ENCODE measurements at regions not wholly inside any gene's neighbourhood (a gene's known extent, or its start where the extent isn't known, plus 50 kb on each side); places are given as distances from the start of the nearest gene placed in this dataset.

- Histone ChIP-seq H3K4me3 (no peak overlapping the region), H3K9me3 (replicated peaks) (no peaks in the 10 kb centered on the region), H3K27me3 (ENCODE audit: low read depth) (no peaks in the 10 kb centered on the region), H3K36me3 (no peaks in the 10 kb centered on the region), H3K27ac (replicated peaks) (no peak overlapping the region), H3K4me1 (no peaks in the 10 kb centered on the region)
- DNase-seq: no peak
- TF ChIP-seq CTCF (IDR thresholded peaks at IDR 0.05; ENCODE audit: borderline replicate concordance): no peak
- intact Hi-C loops (cut with micrococcal nuclease): no loop called here
Measured at GRCh38 chr1:102098081-102098480, 101.4 kb upstream of the OLFM3 start.

- H3K9me3 ChIP-seq (replicated peaks): no peaks in the 10 kb centered on the region
- DNase-seq: no peak
- no peaks in the 10 kb centered on the region for H3K36me3 ChIP-seq
- TF ChIP-seq CTCF (IDR thresholded peaks at IDR 0.05; ENCODE audit: borderline replicate concordance): no peak
- intact Hi-C loops (cut with micrococcal nuclease): no loop called here
- H3K27ac ChIP-seq (replicated peaks): no peak overlapping the region
- H3K27me3 ChIP-seq (ENCODE audit: low read depth): no peaks in the 10 kb centered on the region
- H3K4me1 ChIP-seq: no peaks in the 10 kb centered on the region
- H3K4me3 ChIP-seq: no peak overlapping the region
Measured at GRCh38 chr1:102097451-102097850, 100.7 kb upstream of the OLFM3 start.

- no peaks in the 10 kb centered on the region for H3K9me3 ChIP-seq (replicated peaks)
- no peaks in the 10 kb centered on the region for H3K27me3 ChIP-seq (ENCODE audit: low read depth)
- H3K4me1 ChIP-seq: no peaks in the 10 kb centered on the region
- no peak overlapping the region for H3K4me3 ChIP-seq
- no peak overlapping the region for H3K27ac ChIP-seq (replicated peaks)
- DNase-seq: no peak
- TF ChIP-seq CTCF (IDR thresholded peaks at IDR 0.05; ENCODE audit: borderline replicate concordance): no peak
- H3K36me3 ChIP-seq: no peaks in the 10 kb centered on the region
- intact Hi-C loops (cut with micrococcal nuclease): no loop called here
Measured at GRCh38 chr1:102096162-102096561, 99.4 kb upstream of the OLFM3 start.

GRCh38 chr1:102089791-102090190 is 93.1 kb upstream of the OLFM3 start:
- TF ChIP-seq CTCF (IDR thresholded peaks at IDR 0.05; ENCODE audit: borderline replicate concordance): no peak
- Histone ChIP-seq H3K27ac (replicated peaks) (no peak overlapping the region), H3K36me3 (no peaks in the 10 kb centered on the region), H3K27me3 (ENCODE audit: low read depth) (no peaks in the 10 kb centered on the region), H3K4me3 (no peak overlapping the region), H3K4me1 (no peaks in the 10 kb centered on the region), H3K9me3 (replicated peaks) (peaks cover 19% of the 10 kb centered on the region)
- intact Hi-C loops (cut with micrococcal nuclease): no loop called here
- DNase-seq: no peak

- no peak for DNase-seq
- no peak overlapping the region for H3K27ac ChIP-seq (replicated peaks)
- H3K9me3 ChIP-seq (replicated peaks): peaks cover 19% of the 10 kb centered on the region
- no peaks in the 10 kb centered on the region for H3K4me1 ChIP-seq
- no peak for TF ChIP-seq CTCF (IDR thresholded peaks at IDR 0.05; ENCODE audit: borderline replicate concordance)
- intact Hi-C loops (cut with micrococcal nuclease): no loop called here
- H3K36me3 ChIP-seq: no peaks in the 10 kb centered on the region
- no peaks in the 10 kb centered on the region for H3K27me3 ChIP-seq (ENCODE audit: low read depth)
- H3K4me3 ChIP-seq: no peak overlapping the region
Measured at GRCh38 chr1:102085896-102086295, 89.2 kb upstream of the OLFM3 start.

All from left ventricle myocardium inferior (tissue), 1 donor.